HFFc6 (cell line): ENCODE measurements at regions not wholly inside any gene's neighbourhood (a gene's known extent, or its start where the extent isn't known, plus 50 kb on each side); places are given as distances from the start of the nearest gene placed in this dataset.
"Not testable (repeated sequence)": the region's sequence is repeated elsewhere in the genome, so short reads cannot be mapped to it uniquely, and the experiment has no call there.

Experiments
- DNase-seq: peaks from one replicate; pipeline ENCODE4 v3.0.0-alpha.2; 2018
- H3K27ac Mint-ChIP-seq: 2 replicates; pipeline ENCODE4 v1.8.0; 2020; ENCODE audit warnings: mild to moderate bottlenecking, mixed read lengths
- H3K27me3 Mint-ChIP-seq: 2 replicates; pipeline ENCODE4 v1.8.0; 2021; ENCODE audit warnings: mild to moderate bottlenecking, moderate library complexity, mixed read lengths; ENCODE audit not compliant: insufficient read depth
- H3K36me3 Mint-ChIP-seq: 2 replicates; pipeline ENCODE4 v1.8.0; 2021; ENCODE audit warnings: low read depth, mixed read lengths
- H3K4me1 Mint-ChIP-seq: 2 replicates; pipeline ENCODE4 v1.8.0; 2020; ENCODE audit warnings: low read depth, mixed read lengths
- H3K4me3 Mint-ChIP-seq: 2 replicates; pipeline ENCODE4 v1.8.0; 2020; ENCODE audit warnings: mild to moderate bottlenecking, moderate library complexity, mixed read lengths
- H3K9me3 Mint-ChIP-seq: 2 replicates; pipeline ENCODE4 v1.8.0; 2020; ENCODE audit warnings: mild to moderate bottlenecking, mixed read lengths
- TF ChIP-seq, protein P1 (sequence below): fragments of 200-600 bp; sonication (generic); IDR thresholded peaks from 2 replicates; pipeline ENCODE4 v1.5.0; 2021; ENCODE audit warnings: antibody characterized with exemption, mild to moderate bottlenecking

DNA sequence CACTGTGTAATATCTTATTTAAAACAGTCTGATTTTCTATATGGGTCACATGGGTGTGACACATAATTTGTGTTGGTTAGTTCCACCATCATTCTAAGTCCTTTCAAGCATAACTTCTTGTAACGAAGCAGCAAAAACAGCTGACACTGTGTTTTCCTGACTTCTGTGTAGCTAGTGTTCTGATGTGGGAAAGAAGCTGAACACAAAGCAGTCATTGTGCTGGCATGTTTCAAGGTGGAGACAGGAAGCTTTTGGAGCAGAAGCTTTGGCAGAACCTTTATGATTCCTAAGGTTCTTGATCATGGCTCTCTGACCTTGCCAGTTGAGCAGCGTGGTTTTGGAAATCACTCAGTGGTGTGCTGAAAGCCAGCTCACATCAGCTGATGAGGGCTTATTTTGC lies 351.7 kb upstream of the MDGA2 start:
- H3K36me3 Mint-ChIP-seq: no peaks in the 10 kb centered on the region
- no peak overlapping the region for H3K27ac Mint-ChIP-seq
- H3K4me3 Mint-ChIP-seq: no peak overlapping the region
- no peaks in the 10 kb centered on the region for H3K27me3 Mint-ChIP-seq
- peaks cover 34% of the 10 kb centered on the region for H3K9me3 Mint-ChIP-seq
- no peaks in the 10 kb centered on the region for H3K4me1 Mint-ChIP-seq
- no peak for DNase-seq
- TF ChIP-seq, protein P1, sequence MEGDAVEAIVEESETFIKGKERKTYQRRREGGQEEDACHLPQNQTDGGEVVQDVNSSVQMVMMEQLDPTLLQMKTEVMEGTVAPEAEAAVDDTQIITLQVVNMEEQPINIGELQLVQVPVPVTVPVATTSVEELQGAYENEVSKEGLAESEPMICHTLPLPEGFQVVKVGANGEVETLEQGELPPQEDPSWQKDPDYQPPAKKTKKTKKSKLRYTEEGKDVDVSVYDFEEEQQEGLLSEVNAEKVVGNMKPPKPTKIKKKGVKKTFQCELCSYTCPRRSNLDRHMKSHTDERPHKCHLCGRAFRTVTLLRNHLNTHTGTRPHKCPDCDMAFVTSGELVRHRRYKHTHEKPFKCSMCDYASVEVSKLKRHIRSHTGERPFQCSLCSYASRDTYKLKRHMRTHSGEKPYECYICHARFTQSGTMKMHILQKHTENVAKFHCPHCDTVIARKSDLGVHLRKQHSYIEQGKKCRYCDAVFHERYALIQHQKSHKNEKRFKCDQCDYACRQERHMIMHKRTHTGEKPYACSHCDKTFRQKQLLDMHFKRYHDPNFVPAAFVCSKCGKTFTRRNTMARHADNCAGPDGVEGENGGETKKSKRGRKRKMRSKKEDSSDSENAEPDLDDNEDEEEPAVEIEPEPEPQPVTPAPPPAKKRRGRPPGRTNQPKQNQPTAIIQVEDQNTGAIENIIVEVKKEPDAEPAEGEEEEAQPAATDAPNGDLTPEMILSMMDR: no peak

DNA sequence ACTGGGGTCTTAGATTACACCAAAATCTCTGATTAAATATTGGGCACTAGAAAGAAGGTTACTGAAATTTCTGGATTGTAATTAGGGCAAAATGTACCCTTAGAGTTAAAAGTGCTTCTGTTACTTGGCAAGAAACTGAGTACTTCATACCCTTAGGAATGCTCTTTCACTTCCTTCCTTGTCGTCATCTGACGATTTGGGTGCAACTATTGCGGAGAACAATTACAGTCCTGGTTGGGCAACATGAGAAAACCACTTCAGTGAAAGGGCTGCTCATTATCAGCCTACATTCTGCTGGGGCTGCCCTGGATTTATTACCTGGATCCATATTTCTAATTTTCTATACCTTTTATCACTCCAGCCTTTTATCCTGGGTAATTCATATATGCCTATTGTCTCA lies 348.5 kb upstream of the MDGA2 start:
- Mint-ChIP-seq H3K27me3 (no peaks in the 10 kb centered on the region), H3K36me3 (no peaks in the 10 kb centered on the region)

DNA sequence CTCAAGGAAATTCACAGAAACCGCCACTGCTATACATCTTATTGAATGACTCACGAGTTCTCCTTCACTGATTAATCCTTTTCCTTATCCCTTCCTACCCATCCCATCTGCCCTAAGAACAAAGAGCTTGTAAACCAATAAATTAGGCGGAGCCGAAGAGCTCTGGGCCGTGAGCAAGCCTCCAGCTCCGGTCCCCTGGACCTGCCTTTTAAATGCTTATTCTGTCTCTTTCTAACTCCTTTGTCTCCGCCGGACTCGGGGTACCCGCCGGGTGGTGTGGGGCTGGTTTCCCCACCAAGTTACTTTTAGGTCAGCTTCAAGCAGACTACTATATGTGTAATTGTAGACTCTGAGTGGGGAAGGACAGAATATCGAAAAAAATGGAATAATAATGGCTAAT lies 336.1 kb upstream of the MDGA2 start:
- H3K9me3 Mint-ChIP-seq: peaks cover 39% of the 10 kb centered on the region
- H3K4me3 Mint-ChIP-seq, H3K27me3 Mint-ChIP-seq, H3K4me1 Mint-ChIP-seq, H3K27ac Mint-ChIP-seq, H3K36me3 Mint-ChIP-seq, DNase-seq: not testable (repeated sequence)

More for the DNA sequence above, 348.5 kb upstream of the MDGA2 start:
- Mint-ChIP-seq H3K9me3 (peaks cover 45% of the 10 kb centered on the region), H3K4me3 (no peak overlapping the region), H3K27ac (no peak overlapping the region), H3K4me1 (no peaks in the 10 kb centered on the region)
- TF ChIP-seq, protein P1: no peak
- no peak for DNase-seq

DNA sequence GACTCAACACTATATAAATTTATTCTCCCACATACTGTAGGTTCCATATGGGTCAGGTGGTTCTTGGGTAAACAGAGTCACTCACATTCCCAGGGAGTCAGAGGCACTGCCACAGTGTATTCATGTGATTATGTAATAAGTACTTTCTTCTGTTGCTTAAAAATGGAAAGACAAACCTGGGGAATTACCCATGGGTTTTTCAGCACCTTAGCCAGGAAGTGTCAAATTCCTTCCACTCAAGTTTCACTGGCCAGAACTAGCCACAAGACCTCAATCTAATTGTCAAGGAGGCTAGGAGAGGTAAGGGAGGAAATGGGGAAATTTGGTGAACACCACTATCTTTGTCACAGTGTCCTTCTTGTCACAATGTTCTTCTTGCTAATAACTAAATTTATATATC lies 333.2 kb upstream of the MDGA2 start:
- Mint-ChIP-seq H3K36me3 (0 out of 2 replicates have a peak, but pooled peaks cover 4% of the 10 kb centered on the region), H3K4me3 (no peak overlapping the region), H3K9me3 (peaks cover 37% of the 10 kb centered on the region), H3K4me1 (no peaks in the 10 kb centered on the region), H3K27me3 (no peaks in the 10 kb centered on the region), H3K27ac (no peak overlapping the region)
- TF ChIP-seq, protein P1: no peak
- no peak for DNase-seq

DNA sequence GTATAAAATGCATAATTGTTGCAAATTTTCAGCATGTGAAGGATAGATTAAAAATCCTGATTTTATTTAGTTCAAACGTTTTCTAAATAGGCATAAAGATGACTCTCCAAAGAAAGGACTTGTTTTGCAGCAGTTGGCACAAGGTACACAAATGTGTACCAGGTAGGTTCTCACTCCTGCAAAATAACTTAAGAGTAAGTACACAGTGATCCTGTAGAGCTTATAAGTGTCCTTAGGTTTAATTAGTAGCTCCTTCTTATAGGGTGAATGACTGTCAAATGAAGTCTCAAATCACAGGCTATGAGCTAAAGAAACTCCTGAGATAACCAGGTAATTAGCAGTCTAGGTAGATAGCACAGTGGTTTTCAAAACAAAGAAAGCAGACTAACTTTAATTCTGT lies 330.6 kb upstream of the MDGA2 start:
- Mint-ChIP-seq H3K9me3 (peaks cover 29% of the 10 kb centered on the region), H3K4me1 (no peaks in the 10 kb centered on the region), H3K36me3 (0 out of 2 replicates have a peak, but pooled peaks cover 4% of the 10 kb centered on the region), H3K27me3 (no peaks in the 10 kb centered on the region), H3K27ac (no peak overlapping the region), H3K4me3 (no peak overlapping the region)
- TF ChIP-seq, protein P1: no peak
- DNase-seq: no peak

DNA sequence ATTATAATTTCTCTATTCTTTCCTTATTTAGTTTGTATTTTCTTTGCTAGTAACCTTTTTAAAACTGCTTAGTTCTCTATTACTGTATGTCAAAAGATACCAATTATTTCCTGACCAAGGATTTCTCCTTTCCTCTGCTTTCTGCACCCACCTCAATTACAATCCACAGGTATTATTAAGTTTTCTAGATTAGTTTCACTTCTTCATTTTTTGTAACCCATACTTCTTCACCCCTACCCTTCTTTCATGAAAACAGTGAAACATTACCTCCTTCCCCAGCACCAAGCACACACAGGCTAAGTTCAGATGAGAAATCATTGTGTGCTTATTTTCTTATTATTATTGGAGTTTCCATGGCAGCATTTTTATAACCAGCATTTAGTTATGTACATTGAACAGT lies 318.5 kb upstream of the MDGA2 start:
- Mint-ChIP-seq H3K27ac (no peak overlapping the region), H3K27me3 (no peaks in the 10 kb centered on the region), H3K4me3 (no peak overlapping the region), H3K9me3 (peaks cover 27% of the 10 kb centered on the region), H3K4me1 (no peaks in the 10 kb centered on the region), H3K36me3 (no peaks in the 10 kb centered on the region; the same call in 1 of the 2 replicates)
- TF ChIP-seq, protein P1: no peak
- DNase-seq: no peak
